Thymus (tissue), 11 donors: ENCODE measurements at regions not wholly inside any gene's neighbourhood (a gene's known extent, or its start where the extent isn't known, plus 50 kb on each side); places are given as distances from the start of the nearest gene placed in this dataset.
"Not testable (repeated sequence)": the region's sequence is repeated elsewhere in the genome, so short reads cannot be mapped to it uniquely, and the experiment has no call there.

ENCODE experiments used
- DNase-seq, 9 donors: peaks; one replicate each; pipeline ENCODE4 v3.0.0-alpha.2; 2013; ENCODE audit warnings: low spot score in 9 of 9, low read depth in 6 of 9, missing footprints in 1 of 9
- H3K27ac ChIP-seq, 2 donors: one replicate each; pipeline ENCODE4 v1.5.1; 2013; ENCODE audit warnings: control low read depth in 1 of 2, low read depth in 1 of 2, low read length in 1 of 2, mild to moderate bottlenecking in 1 of 2, moderate library complexity in 1 of 2
- H3K27me3 ChIP-seq, 2 donors: one replicate each; pipeline ENCODE4 v1.5.1; 2013; ENCODE audit warnings: low read length in 1 of 2; ENCODE audit not compliant: control insufficient read depth in 2 of 2, insufficient read depth in 1 of 2
- H3K36me3 ChIP-seq, 2 donors: one replicate each; pipeline ENCODE4 v1.5.1; 2013; ENCODE audit warnings: low read length in 1 of 2, mild to moderate bottlenecking in 1 of 2, moderate library complexity in 1 of 2; ENCODE audit not compliant: control insufficient read depth in 2 of 2, insufficient read depth in 2 of 2
- H3K4me1 ChIP-seq, 2 donors: one replicate each; pipeline ENCODE4 v1.5.1; 2013; ENCODE audit warnings: low read length in 2 of 2; ENCODE audit not compliant: control insufficient read depth in 2 of 2, insufficient read depth in 2 of 2
- H3K4me3 ChIP-seq, 2 donors: one replicate each; pipeline ENCODE4 v1.5.1; 2013; ENCODE audit warnings: low read length in 2 of 2, control low read depth in 1 of 2, mild to moderate bottlenecking in 1 of 2
- H3K9me3 ChIP-seq, 2 donors: one replicate each; pipeline ENCODE4 v1.5.1; 2013; ENCODE audit warnings: low read length in 1 of 2, mild to moderate bottlenecking in 1 of 2; ENCODE audit not compliant: control insufficient read depth in 2 of 2, insufficient read depth in 1 of 2
- WGBS: extraction: QIAGEN DNeasy Blood & Tissue Kit; methylation state at CpG from one replicate; pipeline ENCODE4 v1.1.7; 2013; 5-methylcytosine and 5-hydroxymethylcytosine counted together
- donor health status: healthy.

DNA sequence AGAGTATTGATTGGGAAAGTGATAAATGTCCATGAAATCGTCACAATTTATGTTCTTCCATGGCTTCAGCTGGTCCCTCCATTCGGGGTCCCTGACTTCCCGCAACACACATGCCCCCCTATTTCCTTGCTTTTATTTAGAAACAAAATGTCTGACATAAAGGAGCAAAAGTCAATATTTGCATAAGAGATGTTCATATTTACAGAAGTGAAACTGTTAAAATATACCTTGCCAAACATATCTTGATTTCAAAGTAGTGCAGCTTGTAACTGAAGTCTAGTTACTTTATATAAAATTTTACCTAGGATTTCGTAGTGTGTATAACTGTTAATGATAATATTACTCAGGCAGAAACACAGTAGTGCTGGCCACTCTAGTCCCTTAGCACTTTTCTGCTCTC lies 548.9 kb upstream of the ADGRB3 start:
- Histone ChIP-seq H3K9me3 (no peaks in the 10 kb centered on the region), H3K27ac (no peak overlapping the region), H3K4me1 (peaks cover 0 to 2% of the 10 kb centered on the region in 2 donors), H3K36me3 (no peaks in the 10 kb centered on the region), H3K27me3 (no peaks in the 10 kb centered on the region), H3K4me3 (no peak overlapping the region)
- WGBS = 91% methylated on average over 4 of the region's 4 CpGs
- no peak for DNase-seq

DNA sequence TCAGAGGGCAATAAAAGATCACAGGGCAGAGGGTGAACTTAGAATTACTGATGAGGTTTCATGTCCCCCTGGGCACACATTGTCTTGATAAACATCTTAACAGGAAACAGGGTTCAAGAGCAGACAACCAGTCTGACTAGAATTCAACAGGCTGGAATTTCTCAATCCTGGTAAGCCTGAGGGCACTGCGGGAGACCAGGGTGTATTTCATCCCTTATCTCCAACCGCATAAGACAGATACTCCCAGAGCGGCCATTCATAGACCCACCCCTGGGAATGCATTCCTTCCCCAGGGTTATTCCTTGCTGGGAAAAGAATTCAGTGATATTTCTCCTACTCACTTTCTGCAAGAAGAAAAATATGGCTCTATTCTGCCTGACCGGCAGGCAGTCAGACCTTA lies 549.5 kb upstream of the ADGRB3 start:
- not testable (repeated sequence) for H3K36me3 ChIP-seq, H3K27ac ChIP-seq, H3K27me3 ChIP-seq, DNase-seq, H3K4me1 ChIP-seq, H3K4me3 ChIP-seq, H3K9me3 ChIP-seq
- WGBS = 98% methylated on average over 4 of the region's 4 CpGs

DNA sequence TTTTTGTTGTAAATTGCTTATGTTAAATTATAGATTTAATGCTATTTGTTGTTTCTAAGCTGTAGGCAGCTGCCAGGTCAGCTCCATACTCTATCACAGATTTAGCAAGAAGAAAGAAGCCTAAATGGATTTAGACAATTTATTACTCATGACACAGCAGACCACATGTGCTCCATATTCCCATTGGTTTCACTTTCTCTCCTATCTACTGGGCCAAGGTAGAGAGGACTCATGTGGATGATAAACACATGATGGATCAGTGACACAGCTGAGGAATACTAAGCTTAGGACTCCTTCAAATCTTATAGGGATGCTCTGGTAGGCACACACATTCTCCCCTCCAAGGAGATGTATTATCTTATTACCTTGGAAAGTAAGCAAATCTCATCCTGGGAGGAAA lies 553.0 kb upstream of the ADGRB3 start:
- no peaks in the 10 kb centered on the region for H3K36me3 ChIP-seq
- no peak for DNase-seq
- H3K9me3 ChIP-seq = no peaks in the 10 kb centered on the region
- no peak overlapping the region for H3K4me3 ChIP-seq
- no peaks in the 10 kb centered on the region for H3K27me3 ChIP-seq
- peaks cover 0 to under 1% of the 10 kb centered on the region in 2 donors for H3K4me1 ChIP-seq
- no peak overlapping the region for H3K27ac ChIP-seq

DNA sequence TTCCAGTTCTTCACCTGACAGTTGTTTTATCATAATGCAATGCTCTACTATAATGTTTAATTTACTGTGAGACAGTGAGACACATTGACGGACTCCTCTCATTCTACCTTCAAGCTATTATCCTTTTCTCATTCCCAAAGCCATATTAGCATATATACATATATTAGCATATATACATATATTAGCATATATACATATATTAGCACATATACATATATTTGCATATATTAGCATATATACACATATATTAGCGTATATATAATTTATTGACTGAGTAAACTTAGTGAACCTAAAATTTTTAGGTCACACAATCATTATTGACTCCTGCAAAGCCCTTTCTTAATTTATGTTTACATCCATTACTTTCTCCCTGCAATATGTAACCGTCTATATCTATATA lies 555.0 kb upstream of the ADGRB3 start:
- DNase-seq = no peak
- Histone ChIP-seq H3K9me3 (no peaks in the 10 kb centered on the region), H3K4me3 (no peak overlapping the region), H3K36me3 (no peaks in the 10 kb centered on the region), H3K27me3 (no peaks in the 10 kb centered on the region), H3K27ac (no peak overlapping the region), H3K4me1 (no peaks in the 10 kb centered on the region)
- 65% methylated on average over 3 of the region's 3 CpGs for WGBS

DNA sequence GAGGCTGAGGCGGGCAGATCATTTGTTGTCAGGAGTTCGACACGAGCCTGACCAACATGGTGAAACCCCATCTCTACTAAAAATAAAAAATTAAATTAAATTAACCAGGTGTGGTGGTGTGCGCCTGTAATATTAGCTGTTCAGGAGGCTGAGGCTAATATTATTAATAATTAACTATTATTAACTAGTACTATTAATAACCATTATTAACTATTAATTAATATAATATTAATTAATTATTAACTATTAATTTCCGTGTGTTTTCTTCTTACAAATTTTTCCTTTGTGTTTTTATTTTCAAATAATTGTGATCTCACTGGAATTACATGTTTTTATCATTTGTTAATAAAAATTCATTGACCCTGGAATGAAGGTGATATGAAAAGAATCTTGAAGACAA lies 557.4 kb upstream of the ADGRB3 start:
- WGBS = 85% methylated on average over 5 of the region's 5 CpGs
- Histone ChIP-seq H3K36me3 (no peaks in the 10 kb centered on the region), H3K4me1 (no peaks in the 10 kb centered on the region), H3K27me3 (no peaks in the 10 kb centered on the region), H3K4me3 (no peak overlapping the region), H3K9me3 (no peaks in the 10 kb centered on the region), H3K27ac (no peak overlapping the region)
- no peak for DNase-seq

DNA sequence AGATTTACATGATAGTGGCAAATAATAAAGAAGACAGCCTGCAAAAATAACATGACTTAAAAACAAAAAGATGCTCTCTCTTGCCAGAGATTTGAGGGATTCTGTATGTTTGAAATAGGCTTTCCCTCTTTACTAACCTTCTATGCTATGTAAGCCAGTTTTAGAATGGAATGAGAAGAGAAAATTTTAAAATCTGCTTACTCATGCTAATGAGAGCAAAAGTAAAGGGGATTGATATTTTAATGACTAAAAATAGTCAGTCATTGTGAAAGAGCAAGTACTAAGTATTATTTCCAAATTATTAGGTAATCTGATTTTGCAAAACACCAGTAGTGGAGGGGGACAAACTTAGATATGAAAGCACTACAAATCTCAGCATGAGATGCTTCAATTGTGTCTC lies 563.3 kb upstream of the ADGRB3 start:
- DNase-seq = no peak
- Histone ChIP-seq H3K27ac (no peak overlapping the region), H3K4me1 (no peaks in the 10 kb centered on the region), H3K9me3 (no peaks in the 10 kb centered on the region), H3K4me3 (no peak overlapping the region), H3K27me3 (no peaks in the 10 kb centered on the region), H3K36me3 (no peaks in the 10 kb centered on the region)

DNA sequence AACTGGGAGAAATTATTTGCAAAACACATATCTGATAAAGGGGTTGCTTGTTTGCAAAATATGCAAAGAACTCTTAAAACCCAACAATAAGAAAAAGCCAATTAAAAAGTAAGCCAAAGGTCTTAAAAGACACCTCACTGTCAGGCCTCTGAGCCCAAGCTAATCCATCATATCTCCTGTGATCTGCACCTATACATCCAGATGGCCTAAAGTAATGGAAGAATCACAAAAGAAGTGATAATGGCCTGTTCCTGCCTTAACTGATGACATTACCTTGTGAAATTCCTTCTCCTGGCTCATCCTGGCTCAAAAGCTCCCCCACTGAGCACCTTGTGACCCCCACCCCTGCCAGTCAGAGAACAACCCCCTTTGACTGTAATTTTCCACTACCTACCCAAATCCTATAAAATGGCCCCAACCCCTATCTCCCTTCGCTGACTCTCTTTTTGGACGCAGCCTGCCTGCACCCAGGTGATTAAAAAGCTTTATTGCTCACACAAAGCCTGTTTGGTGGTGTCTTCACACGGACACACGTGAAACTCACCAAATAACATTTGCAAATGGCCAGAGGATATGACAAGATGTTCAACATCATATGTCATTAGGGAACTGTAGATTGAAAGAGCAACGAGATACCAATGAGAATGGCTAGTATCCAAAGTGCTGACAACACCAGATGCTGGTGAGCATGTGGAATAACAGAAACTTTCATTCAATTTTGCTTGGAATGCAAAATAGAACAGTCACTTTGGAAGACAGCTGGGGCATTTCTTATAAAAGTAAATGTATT lies 565.0 kb upstream of the ADGRB3 start:
- Histone ChIP-seq H3K9me3 (no peaks in the 10 kb centered on the region), H3K36me3 (no peaks in the 10 kb centered on the region), H3K4me1 (no peaks in the 10 kb centered on the region), H3K4me3 (no peak overlapping the region), H3K27ac (no peak overlapping the region), H3K27me3 (no peaks in the 10 kb centered on the region)
- WGBS = 60% methylated on average over 5 of the region's 5 CpGs
- DNase-seq = no peak

DNA sequence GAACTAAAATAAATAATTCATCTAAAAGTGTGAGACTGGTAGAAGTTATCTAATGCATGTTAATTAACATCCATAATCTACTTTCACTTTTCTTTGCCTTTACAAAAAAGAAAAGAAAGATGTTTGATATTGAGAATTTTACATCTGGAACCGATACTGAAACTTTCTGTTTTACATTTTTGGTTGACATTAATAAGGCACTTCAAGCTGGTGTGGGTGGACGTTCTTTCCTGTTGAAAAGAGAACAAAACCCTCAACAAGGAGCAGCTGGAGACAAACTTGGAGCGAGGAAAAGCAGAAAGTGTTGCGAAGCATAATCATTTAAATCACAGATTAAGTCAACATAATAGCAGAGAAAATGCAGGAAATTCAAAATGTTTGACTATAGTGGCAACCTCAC lies 575.2 kb upstream of the ADGRB3 start:
- no peak for DNase-seq
- H3K4me1 ChIP-seq = no peaks in the 10 kb centered on the region
- H3K36me3 ChIP-seq = no peaks in the 10 kb centered on the region
- H3K9me3 ChIP-seq = no peaks in the 10 kb centered on the region
- no peak overlapping the region for H3K27ac ChIP-seq
- WGBS = 85% methylated on average over 4 of the region's 4 CpGs
- H3K27me3 ChIP-seq = no peaks in the 10 kb centered on the region
- H3K4me3 ChIP-seq = no peak overlapping the region

DNA sequence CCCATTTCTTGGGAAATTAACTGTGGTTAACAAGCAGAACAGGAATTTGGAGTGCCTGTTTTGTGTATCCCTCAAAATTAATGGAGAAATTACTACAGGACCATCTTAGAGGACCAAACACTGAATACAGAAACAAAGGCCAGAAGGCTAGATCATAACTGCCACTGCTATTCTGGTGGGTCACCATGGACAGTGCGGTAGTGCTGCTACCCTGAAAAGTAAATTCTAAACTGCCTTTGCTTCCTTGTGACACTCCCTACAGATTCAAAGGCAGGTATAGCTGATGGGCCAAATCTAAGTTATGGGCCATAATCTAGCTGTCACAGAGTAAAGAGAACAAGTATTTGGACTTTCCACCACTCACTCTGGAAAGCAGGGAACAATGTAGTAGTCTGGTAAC lies 575.8 kb upstream of the ADGRB3 start:
- H3K4me3 ChIP-seq = no peak overlapping the region
- DNase-seq = no peak
- H3K9me3 ChIP-seq = no peaks in the 10 kb centered on the region
- H3K27ac ChIP-seq = no peak overlapping the region
- H3K27me3 ChIP-seq = no peaks in the 10 kb centered on the region
- 94% methylated on average over 1 of the region's 1 CpG for WGBS
- no peaks in the 10 kb centered on the region for H3K36me3 ChIP-seq
- H3K4me1 ChIP-seq = no peaks in the 10 kb centered on the region

DNA sequence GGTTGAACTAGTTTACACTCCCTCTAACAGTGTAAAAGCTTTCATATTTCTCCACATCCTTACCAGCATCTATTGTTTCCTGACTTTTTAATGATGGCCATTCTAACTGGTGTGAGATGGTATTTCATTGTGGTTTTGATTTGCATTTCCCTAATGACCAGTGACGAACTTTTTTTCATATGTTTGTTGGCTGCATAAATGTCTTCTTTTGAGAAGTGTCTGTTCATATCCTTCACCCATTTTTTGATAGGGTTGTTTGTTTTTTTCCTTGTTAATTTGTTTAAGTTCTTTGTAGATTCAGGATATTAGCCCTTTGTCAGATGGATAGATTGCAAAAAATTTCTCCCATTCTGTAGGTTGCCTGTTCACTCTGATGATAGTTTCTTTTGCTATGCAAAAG lies 578.5 kb upstream of the ADGRB3 start:
- H3K9me3 ChIP-seq, DNase-seq, H3K27me3 ChIP-seq, H3K4me1 ChIP-seq, H3K36me3 ChIP-seq, H3K27ac ChIP-seq, H3K4me3 ChIP-seq: not testable (repeated sequence)
- WGBS = 92% methylated on average over 1 of the region's 1 CpG
